Sigmoid colon (tissue), 6 donors: ENCODE measurements at regions not wholly inside any gene's neighbourhood (a gene's known extent, or its start where the extent isn't known, plus 50 kb on each side); places are given as distances from the start of the nearest gene placed in this dataset.
"Not testable (repeated sequence)": the region's sequence is repeated elsewhere in the genome, so short reads cannot be mapped to it uniquely, and the experiment has no call there.

Source experiments
- DNase-seq: peaks from one replicate; pipeline ENCODE4 v3.0.0-alpha.2; 2019
- H3K27ac ChIP-seq, 4 donors: fragments of 200-600 bp; sonication (generic); one replicate each; pipeline ENCODE4 v1.5.1; 2016 to 2019; ENCODE audit warnings: mild to moderate bottlenecking in 1 of 4
- H3K27me3 ChIP-seq, 3 donors: fragments of 200-600 bp; sonication (generic); one replicate each; pipeline ENCODE4 v1.5.1; 2019; ENCODE audit warnings: mild to moderate bottlenecking in 1 of 3
- H3K36me3 ChIP-seq, 4 donors: fragments of 200-600 bp; sonication (generic); one replicate each; pipeline ENCODE4 v1.5.1; 2016 to 2019
- H3K4me1 ChIP-seq, 4 donors: fragments of 200-600 bp; sonication (generic); one replicate each; pipeline ENCODE4 v1.5.1; 2017 to 2019
- H3K4me3 ChIP-seq, 4 donors: fragments of 200-600 bp; sonication (generic); one replicate each; pipeline ENCODE4 v1.5.1; 2017 to 2019; ENCODE audit warnings: mild to moderate bottlenecking in 2 of 4, moderate library complexity in 1 of 4
- H3K9me3 ChIP-seq, 4 donors: fragments of 200-600 bp in 3 of 4; sonication (generic) in 3 of 4; one replicate each; pipeline versions ENCODE4 v1.5.1 to v1.6.1; 2013 to 2019
- EP300 ChIP-seq, 4 donors: sonication (generic); formaldehyde crosslinking; IDR thresholded peaks; one replicate each; pipeline ENCODE4 v1.6.1; 2017; ENCODE audit warnings: antibody characterized with exemption in 4 of 4
- POLR2A ChIP-seq, 2 donors: fragments of 450-650 bp; IDR thresholded peaks; one replicate each; pipeline ENCODE4 v1.6.1; 2016; ENCODE audit warnings: antibody characterized with exemption in 2 of 2, mild to moderate bottlenecking in 2 of 2, moderate library complexity in 2 of 2
- POLR2AphosphoS5 ChIP-seq, 4 donors: sonication (generic); formaldehyde crosslinking; IDR thresholded peaks; one replicate each; pipeline ENCODE4 v1.6.1; 2017; ENCODE audit warnings: antibody characterized with exemption in 4 of 4
- WGBS, 2 donors: extraction: QIAGEN DNeasy Blood & Tissue Kit; methylation state at CpG; one replicate each; pipeline ENCODE4 v1.1.7; 2013; 5-methylcytosine and 5-hydroxymethylcytosine counted together
- intact Hi-C: fragments of 100-400 bp; cut with DNase I; formaldehyde crosslinking; loops from one replicate; pipeline ENCODE4 v1.15.1; 2023
- TF ChIP-seq, protein P1 (sequence below), 4 experiments: fragments of 450-650 bp in 3 of 4; fragments of 200-600 bp in 1 of 4; IDR thresholded peaks; one replicate each; pipeline ENCODE4 v1.5.1; 2016 to 2019; ENCODE audit warnings: antibody characterized with exemption in 4 of 4, mild to moderate bottlenecking in 3 of 4, moderate library complexity in 2 of 4
- donor health status: healthy with polysubstance abuse.
- donor health status: healthy.

DNA sequence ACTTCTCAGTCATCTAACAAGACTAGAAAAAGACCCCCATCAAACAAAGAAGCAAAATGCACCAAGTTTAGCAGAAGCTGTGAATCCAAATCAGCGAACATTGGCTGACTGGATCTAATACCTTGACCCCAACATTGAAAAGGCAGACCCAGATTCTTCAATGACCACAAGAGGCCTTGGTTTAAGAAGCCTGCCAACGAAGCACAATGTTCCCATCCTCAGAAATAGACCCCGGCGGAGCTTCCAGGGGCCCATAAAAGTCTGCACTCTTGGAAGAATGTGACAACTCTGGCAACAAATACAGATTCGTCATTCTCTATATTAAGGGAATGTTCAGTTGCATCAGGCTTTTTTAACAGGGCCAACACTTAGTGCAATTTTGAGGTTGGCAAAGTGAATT, 112.8 kb upstream of the BCL6 start:
- Histone ChIP-seq H3K27ac (no peak overlapping the region), H3K4me3 (no peak overlapping the region), H3K36me3 (no peaks in the 10 kb centered on the region), H3K4me1 (peaks cover 0 to 3% (median 1%) of the 10 kb centered on the region in 4 donors), H3K27me3 (no peaks in the 10 kb centered on the region), H3K9me3 (no peaks in the 10 kb centered on the region)
- intact Hi-C loops, result no loop called here
- TF ChIP-seq POLR2AphosphoS5 (IDR thresholded peaks at IDR 0.05) (no peak), POLR2A (IDR thresholded peaks at IDR 0.05) (no peak), EP300 (IDR thresholded peaks at IDR 0.05) (no peak)
- TF ChIP-seq, protein P1, sequence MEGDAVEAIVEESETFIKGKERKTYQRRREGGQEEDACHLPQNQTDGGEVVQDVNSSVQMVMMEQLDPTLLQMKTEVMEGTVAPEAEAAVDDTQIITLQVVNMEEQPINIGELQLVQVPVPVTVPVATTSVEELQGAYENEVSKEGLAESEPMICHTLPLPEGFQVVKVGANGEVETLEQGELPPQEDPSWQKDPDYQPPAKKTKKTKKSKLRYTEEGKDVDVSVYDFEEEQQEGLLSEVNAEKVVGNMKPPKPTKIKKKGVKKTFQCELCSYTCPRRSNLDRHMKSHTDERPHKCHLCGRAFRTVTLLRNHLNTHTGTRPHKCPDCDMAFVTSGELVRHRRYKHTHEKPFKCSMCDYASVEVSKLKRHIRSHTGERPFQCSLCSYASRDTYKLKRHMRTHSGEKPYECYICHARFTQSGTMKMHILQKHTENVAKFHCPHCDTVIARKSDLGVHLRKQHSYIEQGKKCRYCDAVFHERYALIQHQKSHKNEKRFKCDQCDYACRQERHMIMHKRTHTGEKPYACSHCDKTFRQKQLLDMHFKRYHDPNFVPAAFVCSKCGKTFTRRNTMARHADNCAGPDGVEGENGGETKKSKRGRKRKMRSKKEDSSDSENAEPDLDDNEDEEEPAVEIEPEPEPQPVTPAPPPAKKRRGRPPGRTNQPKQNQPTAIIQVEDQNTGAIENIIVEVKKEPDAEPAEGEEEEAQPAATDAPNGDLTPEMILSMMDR (IDR thresholded peaks at IDR 0.05), result no peak
- no peak for DNase-seq
- WGBS, 2 donors, result 88 to 89% methylated on average over 5 of the region's 5 CpGs

DNA sequence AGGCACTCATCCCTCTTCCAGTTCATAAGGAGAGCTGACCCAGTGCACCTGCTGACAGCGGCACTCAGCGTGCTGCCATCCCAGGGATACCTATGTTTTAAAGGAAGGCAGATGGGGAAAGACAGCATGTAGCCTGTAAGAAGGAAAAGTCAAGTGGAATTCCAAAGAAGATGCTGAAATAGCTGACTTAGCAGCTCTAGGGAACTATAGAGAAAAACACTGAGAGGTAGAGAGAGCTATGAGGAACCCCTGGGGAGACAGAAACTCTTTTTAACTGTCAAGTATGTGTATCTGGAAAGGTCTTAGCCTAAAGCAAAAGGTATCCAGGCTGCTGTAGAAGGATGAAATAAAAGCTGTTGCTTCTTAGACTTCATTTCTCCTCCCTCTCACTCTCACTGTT, 113.4 kb upstream of the BCL6 start:
- H3K27ac ChIP-seq, result no peak overlapping the region
- 94 to 97% methylated on average over 2 of the region's 2 CpGs for WGBS, 2 donors

DNA sequence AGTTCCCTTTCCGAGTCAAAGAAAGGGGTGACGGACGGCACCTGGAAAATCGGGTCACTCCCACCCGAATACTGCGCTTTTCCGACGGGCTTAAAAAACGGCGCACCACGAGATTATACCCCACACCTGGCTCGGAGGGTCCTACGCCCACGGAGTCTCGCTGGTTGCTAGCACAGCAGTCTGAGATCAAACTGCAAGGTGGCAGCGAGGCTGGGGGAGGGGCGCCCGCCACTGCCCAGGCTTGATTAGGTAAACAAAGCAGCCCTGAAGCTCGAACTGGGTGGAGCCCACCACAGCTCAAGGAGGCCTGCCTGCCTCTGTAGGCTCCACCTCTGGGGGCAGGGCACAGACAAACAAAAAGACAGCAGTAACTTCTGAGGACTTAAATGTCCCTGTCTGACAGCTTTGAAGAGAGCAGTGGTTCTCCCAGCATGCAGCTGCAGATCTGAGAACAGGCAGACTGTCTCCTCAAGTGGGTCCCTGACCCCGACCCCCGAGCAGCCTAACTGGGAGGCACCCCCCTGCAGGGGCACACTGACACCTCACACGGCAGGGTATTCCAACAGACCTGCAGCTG, 117.5 kb upstream of the BCL6 start:
- intact Hi-C loops, DNase-seq, H3K36me3 ChIP-seq, H3K4me3 ChIP-seq, H3K9me3 ChIP-seq, H3K27ac ChIP-seq, H3K4me1 ChIP-seq, H3K27me3 ChIP-seq: not testable (repeated sequence)
- WGBS, 2 donors, result 50 to 61% methylated on average over 12 to 13 of the region's 22 CpGs

More for the DNA sequence above, 113.4 kb upstream of the BCL6 start:
- no peaks in the 10 kb centered on the region for H3K36me3 ChIP-seq
- TF ChIP-seq, protein P1 (IDR thresholded peaks at IDR 0.05), result no peak
- no peak for TF ChIP-seq EP300 (IDR thresholded peaks at IDR 0.05)
- no peak for TF ChIP-seq POLR2AphosphoS5 (IDR thresholded peaks at IDR 0.05)
- no peak for TF ChIP-seq POLR2A (IDR thresholded peaks at IDR 0.05)
- no peaks in the 10 kb centered on the region for H3K9me3 ChIP-seq
- H3K27me3 ChIP-seq, result no peaks in the 10 kb centered on the region
- H3K4me1 ChIP-seq, result no peaks in the 10 kb centered on the region
- no peak for DNase-seq
- H3K4me3 ChIP-seq, result no peak overlapping the region
- intact Hi-C loops, result no loop called here

DNA sequence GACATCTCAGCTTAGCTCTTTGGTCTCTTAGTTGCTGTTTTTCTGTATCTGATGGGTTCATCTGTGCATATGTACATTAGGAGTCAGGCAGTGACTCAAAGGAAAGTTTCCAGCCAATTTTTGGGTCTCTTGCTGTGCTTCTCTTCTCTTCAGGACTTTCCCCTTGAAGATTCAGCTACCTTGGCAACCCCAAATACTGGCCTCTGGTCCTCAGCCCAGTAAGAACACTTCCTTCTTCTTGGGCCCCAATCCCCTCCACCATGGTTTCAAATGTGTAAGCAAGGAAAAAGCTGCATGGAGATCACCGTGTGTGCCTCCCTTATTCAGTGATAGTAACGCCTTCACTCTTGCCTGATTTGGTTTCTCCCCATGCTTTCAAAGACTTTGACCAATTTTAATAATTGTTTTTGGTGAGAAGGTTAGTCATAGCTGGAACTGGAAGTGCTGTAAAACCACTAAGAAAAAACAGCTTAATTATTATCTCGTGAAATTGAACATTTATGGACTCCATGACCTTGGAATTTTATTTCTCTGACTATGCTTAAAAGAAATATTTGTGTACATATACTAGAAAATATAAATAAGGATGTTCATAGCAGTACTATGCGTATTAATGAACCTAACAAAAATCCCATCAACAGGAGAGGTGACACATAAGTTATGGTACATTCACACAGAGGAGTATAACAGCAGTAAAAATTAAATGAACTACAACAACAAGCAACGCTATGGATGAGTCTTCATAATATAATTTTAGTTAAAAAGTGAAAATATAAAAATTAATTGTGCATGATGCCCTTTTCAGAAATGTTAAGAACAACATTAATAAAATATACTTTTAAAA, 125.3 kb upstream of the BCL6 start:
- TF ChIP-seq EP300 (IDR thresholded peaks at IDR 0.05) (no peak), POLR2A (IDR thresholded peaks at IDR 0.05) (no peak), POLR2AphosphoS5 (IDR thresholded peaks at IDR 0.05) (no peak)
- TF ChIP-seq, protein P1 (IDR thresholded peaks at IDR 0.05), result no peak
- intact Hi-C loops, result no loop called here
- DNase-seq, result no peak
- Histone ChIP-seq H3K4me3 (no peak overlapping the region), H3K4me1 (no peaks in the 10 kb centered on the region), H3K9me3 (no peaks in the 10 kb centered on the region), H3K27ac (no peak overlapping the region), H3K36me3 (no peaks in the 10 kb centered on the region), H3K27me3 (no peaks in the 10 kb centered on the region)
- WGBS, 2 donors, result 81 to 82% methylated on average over 5 of the region's 5 CpGs

DNA sequence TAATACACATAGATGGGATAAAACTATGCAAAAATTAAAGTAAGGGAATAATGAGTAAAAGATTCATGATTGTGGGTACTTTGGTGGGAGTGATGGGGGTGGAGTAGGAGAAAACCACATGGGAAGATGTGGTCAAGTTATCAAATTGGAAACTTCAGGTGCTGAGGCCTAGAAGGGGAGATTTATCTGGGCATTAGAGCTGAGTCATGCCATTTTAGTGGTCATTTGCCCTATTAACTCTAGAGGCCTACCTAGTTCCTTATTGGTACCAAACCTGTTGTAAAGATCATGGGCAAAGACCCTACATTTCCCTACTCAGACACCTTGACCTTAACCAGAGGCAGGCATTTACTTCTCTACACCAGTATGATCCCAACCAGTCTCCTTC, 125.9 kb upstream of the BCL6 start:
- H3K4me3 ChIP-seq, result no peak overlapping the region
- no peak overlapping the region for H3K27ac ChIP-seq
- intact Hi-C loops, result no loop called here
- no peaks in the 10 kb centered on the region for H3K36me3 ChIP-seq
- no peaks in the 10 kb centered on the region for H3K27me3 ChIP-seq
- no peaks in the 10 kb centered on the region for H3K4me1 ChIP-seq
- H3K9me3 ChIP-seq, result no peaks in the 10 kb centered on the region
- TF ChIP-seq EP300 (IDR thresholded peaks at IDR 0.05) (no peak), POLR2AphosphoS5 (IDR thresholded peaks at IDR 0.05) (no peak), POLR2A (IDR thresholded peaks at IDR 0.05) (no peak)
- TF ChIP-seq, protein P1 (IDR thresholded peaks at IDR 0.05), result no peak
- DNase-seq, result no peak
